ENCODE measurements at regions not wholly inside any gene's neighbourhood (a gene's known extent, or its start where the extent isn't known, plus 50 kb on each side); places are given as distances from the start of the nearest gene placed in this dataset.

DNA sequence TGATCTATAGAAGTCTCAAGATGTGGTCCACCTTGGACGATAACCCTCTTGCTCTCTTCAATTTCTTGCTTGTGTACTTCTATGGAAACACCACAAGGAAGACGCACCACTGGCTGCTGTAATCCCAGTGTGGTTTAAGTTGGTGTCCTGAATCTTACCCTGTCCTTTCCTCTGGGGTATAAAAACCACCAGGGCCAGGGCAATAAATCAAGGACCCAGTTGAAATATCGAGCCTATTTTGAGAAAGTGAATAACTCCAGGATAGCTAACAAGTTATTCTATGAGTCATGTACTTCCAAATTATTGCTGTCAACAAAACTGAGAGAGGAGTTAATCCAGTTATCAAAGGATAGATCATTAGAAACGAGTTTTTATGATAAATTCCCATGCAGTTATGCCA is 137.0 kb downstream of the RND3 start:
- H3K9me2 ChIP-seq (ENCODE audit: insufficient read depth): peaks cover 5% of the 10 kb centered on the region; the same call in 1 of the 2 replicates
- H3K27ac ChIP-seq: no peak overlapping the region
- no peaks in the 10 kb centered on the region for H3K36me3 ChIP-seq (ENCODE audit: low read depth)
- H3K79me2 ChIP-seq (ENCODE audit: insufficient read depth): no peaks in the 10 kb centered on the region
- no peak overlapping the region for H2AFZ ChIP-seq
- H3K9ac ChIP-seq: no peak overlapping the region
- DNase-seq: no peak
- no peaks in the 10 kb centered on the region for H3F3A ChIP-seq (ENCODE audit: insufficient read depth)
- H3K4me3 ChIP-seq: no peak overlapping the region
- H3K4me1 ChIP-seq (ENCODE audit: insufficient read depth): no peaks in the 10 kb centered on the region
- H3K9me3 ChIP-seq (ENCODE audit: low read depth): no peaks in the 10 kb centered on the region
- no peak overlapping the region for H3K4me2 ChIP-seq (ENCODE audit: unreplicated experiment)
- H3K27me3 ChIP-seq (replicated peaks; ENCODE audit: insufficient read depth): no peaks in the 10 kb centered on the region
- TF ChIP-seq EZH2phosphoT487 (IDR thresholded peaks at IDR 0.05; ENCODE audit: insufficient read depth, low read depth): no peak
- H4K20me1 ChIP-seq (ENCODE audit: insufficient read depth): no peaks in the 10 kb centered on the region
- 56% methylated on average over 4 of the region's 4 CpGs for WGBS, 2 experiments (ENCODE audit: low coverage in 1 of 2, low lambda C conversion rate in 2 of 2, missing lambda C conversion rate in 2 of 2)
- in situ Hi-C loops (cut with MboI): no loop called here

DNA sequence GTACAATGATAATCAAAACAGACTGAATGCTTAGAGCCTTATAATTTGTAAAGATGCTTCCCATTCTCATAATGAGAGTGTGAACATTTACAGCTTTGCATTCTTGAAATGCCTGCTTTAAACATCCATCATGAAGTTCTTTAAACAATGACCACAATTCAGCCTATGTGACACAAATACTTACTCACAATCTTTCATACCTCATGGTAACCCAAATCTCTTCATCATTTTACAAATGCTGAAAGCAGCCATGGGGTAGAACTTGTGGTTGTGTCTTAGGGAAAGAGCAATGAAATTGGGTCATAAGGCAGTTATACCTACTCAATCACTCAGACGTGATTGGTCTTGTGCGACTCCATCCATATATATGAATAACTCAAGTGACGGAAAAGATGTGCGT is 140.7 kb downstream of the RND3 start:
- TF ChIP-seq EZH2phosphoT487 (IDR thresholded peaks at IDR 0.05; ENCODE audit: insufficient read depth, low read depth) (no peak), EZH2 (IDR thresholded peaks at IDR 0.05; ENCODE audit: insufficient read depth, poor library complexity, severe bottlenecking) (no peak)
- H2AFZ ChIP-seq: no peak overlapping the region
- no peaks in the 10 kb centered on the region for H3K36me3 ChIP-seq (ENCODE audit: low read depth)
- H3K27me3 ChIP-seq (replicated peaks; ENCODE audit: insufficient read depth): no peaks in the 10 kb centered on the region
- no peak for DNase-seq
- WGBS, 2 experiments (ENCODE audit: low coverage in 1 of 2, low lambda C conversion rate in 2 of 2, missing lambda C conversion rate in 2 of 2): 96 to 97% methylated on average over 4 of the region's 4 CpGs
- no peaks in the 10 kb centered on the region for H3K4me1 ChIP-seq (ENCODE audit: insufficient read depth)
- in situ Hi-C loops (cut with MboI): no loop called here
- H3K9me2 ChIP-seq (ENCODE audit: insufficient read depth): peaks cover 5% of the 10 kb centered on the region; the same call in 1 of the 2 replicates
- no peaks in the 10 kb centered on the region for H3K79me2 ChIP-seq (ENCODE audit: insufficient read depth)
- no peak overlapping the region for H3K4me2 ChIP-seq (ENCODE audit: unreplicated experiment)
- no peak overlapping the region for H3K27ac ChIP-seq
- no peaks in the 10 kb centered on the region for H3K9me3 ChIP-seq (ENCODE audit: low read depth)
- no peaks in the 10 kb centered on the region for H4K20me1 ChIP-seq (ENCODE audit: insufficient read depth)
- no peaks in the 10 kb centered on the region for H3F3A ChIP-seq (ENCODE audit: insufficient read depth)
- no peak overlapping the region for H3K4me3 ChIP-seq
- no peak overlapping the region for H3K9ac ChIP-seq

DNA sequence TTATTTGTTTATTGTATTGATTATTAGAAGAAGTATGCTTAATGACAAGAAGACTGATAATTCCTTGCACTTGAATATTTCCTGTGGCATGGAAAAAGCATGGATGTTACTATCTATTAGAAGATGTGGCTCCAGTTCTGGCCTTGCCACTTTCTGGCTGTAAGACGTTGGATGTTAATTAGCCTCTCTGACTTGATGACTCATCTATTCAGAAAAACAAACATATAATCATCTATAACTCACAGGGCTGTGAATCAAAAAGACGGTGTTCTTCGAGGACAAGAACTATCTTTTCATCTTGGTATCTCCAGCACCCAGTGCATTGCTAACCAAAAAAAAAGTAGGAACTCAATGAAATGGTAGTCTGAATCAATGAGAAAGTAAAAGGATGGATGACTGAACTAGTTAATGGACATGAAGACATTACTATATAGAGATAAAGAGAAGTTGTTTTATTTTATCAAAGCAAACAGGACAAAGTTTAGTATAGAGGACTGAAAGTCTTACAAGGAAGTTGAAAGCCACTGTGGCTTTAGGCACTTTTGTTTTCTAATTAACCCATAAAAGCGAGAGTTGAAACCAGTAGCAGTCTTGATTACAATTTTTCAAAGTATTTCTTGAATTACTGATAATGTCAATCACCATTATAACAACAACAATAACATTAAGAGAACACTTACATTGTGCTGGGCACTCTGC is 145.3 kb downstream of the RND3 start:
- peaks cover 15% of the 10 kb centered on the region; the same call in 1 of the 2 replicates for H3F3A ChIP-seq (ENCODE audit: insufficient read depth)
- no peaks in the 10 kb centered on the region for H3K27me3 ChIP-seq (replicated peaks; ENCODE audit: insufficient read depth)
- H3K4me3 ChIP-seq: no peak overlapping the region
- no peaks in the 10 kb centered on the region for H3K9me3 ChIP-seq (ENCODE audit: low read depth)
- H3K4me1 ChIP-seq (ENCODE audit: insufficient read depth): peaks cover 13% of the 10 kb centered on the region
- H3K9me2 ChIP-seq (ENCODE audit: insufficient read depth): no peaks in the 10 kb centered on the region
- no peaks in the 10 kb centered on the region for H3K36me3 ChIP-seq (ENCODE audit: low read depth)
- no peak overlapping the region for H3K27ac ChIP-seq
- H4K20me1 ChIP-seq (ENCODE audit: insufficient read depth): no peaks in the 10 kb centered on the region
- H3K79me2 ChIP-seq (ENCODE audit: insufficient read depth): no peaks in the 10 kb centered on the region
- no peak for DNase-seq
- 82 to 86% methylated on average over 4 of the region's 4 CpGs for WGBS, 2 experiments (ENCODE audit: low coverage in 1 of 2, low lambda C conversion rate in 2 of 2, missing lambda C conversion rate in 2 of 2)
- no peak overlapping the region for H2AFZ ChIP-seq
- H3K9ac ChIP-seq: no peak overlapping the region
- in situ Hi-C loops (cut with MboI): no loop called here
- no peak overlapping the region for H3K4me2 ChIP-seq (ENCODE audit: unreplicated experiment)
- TF ChIP-seq EZH2 (IDR thresholded peaks at IDR 0.05; ENCODE audit: insufficient read depth, poor library complexity, severe bottlenecking): no peak
- TF ChIP-seq EZH2phosphoT487 (IDR thresholded peaks at IDR 0.05; ENCODE audit: insufficient read depth, low read depth): no peak

DNA sequence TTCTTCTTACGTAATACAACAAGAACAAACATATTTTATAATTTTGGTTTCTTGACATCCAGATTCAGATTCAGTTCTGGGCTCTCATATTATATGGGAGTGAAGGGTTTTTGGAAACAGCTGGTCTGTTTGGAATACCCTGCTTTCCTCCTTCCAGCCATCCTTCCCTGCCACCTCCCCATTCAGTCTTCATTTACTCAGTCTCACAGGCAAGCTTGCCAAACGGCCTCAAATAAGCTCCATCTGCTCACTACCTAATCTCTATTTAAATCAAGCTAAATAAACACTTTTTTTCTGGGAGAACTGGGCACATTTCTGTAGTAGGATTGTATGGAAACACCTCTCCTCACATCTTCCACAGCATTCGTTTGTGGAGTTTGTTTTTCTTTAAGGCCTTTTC is 147.5 kb downstream of the RND3 start:
- Histone ChIP-seq H3K79me2 (ENCODE audit: insufficient read depth) (no peaks in the 10 kb centered on the region), H3K9me3 (ENCODE audit: low read depth) (no peaks in the 10 kb centered on the region), H3K9me2 (ENCODE audit: insufficient read depth) (no peaks in the 10 kb centered on the region), H3K27ac (peak overlapping the region; percentile 10; the same call in 1 of the 2 replicates), H3K4me2 (ENCODE audit: unreplicated experiment) (peak overlapping the region; percentile 53), H3K4me3 (no peak overlapping the region), H3F3A (ENCODE audit: insufficient read depth) (peaks cover 15% of the 10 kb centered on the region; the same call in 1 of the 2 replicates), H4K20me1 (ENCODE audit: insufficient read depth) (no peaks in the 10 kb centered on the region), H3K36me3 (ENCODE audit: low read depth) (no peaks in the 10 kb centered on the region), H2AFZ (peak overlapping the region; percentile 57), H3K27me3 (replicated peaks; ENCODE audit: insufficient read depth) (no peaks in the 10 kb centered on the region), H3K4me1 (ENCODE audit: insufficient read depth) (peaks cover 13% of the 10 kb centered on the region), H3K9ac (no peak overlapping the region)
- DNase-seq: peak; percentile 40
- WGBS, 2 experiments (ENCODE audit: low coverage in 1 of 2, low lambda C conversion rate in 2 of 2, missing lambda C conversion rate in 2 of 2): 27 to 32% methylated on average over 3 of the region's 3 CpGs
- TF ChIP-seq EZH2phosphoT487 (IDR thresholded peaks at IDR 0.05; ENCODE audit: insufficient read depth, low read depth): no peak
- no peak for TF ChIP-seq EZH2 (IDR thresholded peaks at IDR 0.05; ENCODE audit: insufficient read depth, poor library complexity, severe bottlenecking)
- in situ Hi-C loops (cut with MboI): no loop called here
